HG03575 (cell line): ENCODE measurements at regions not wholly inside any gene's neighbourhood (a gene's known extent, or its start where the extent isn't known, plus 50 kb on each side); places are given as distances from the start of the nearest gene placed in this dataset.
"Not testable (repeated sequence)": the region's sequence is repeated elsewhere in the genome, so short reads cannot be mapped to it uniquely, and the experiment has no call there.

Source experiments
- ATAC-seq: cut with Tn5 transposase; IDR thresholded peaks from one replicate; pipeline ENCODE4 v1.9.1; 2021; ENCODE audit not compliant: unreplicated experiment, insufficient number of reproducible peaks, low FRiP score; ENCODE audit errors: extremely low read depth

GRCh38 chr2:16248571-16249105, 308.3 kb downstream of the MYCN start:
- no peak for ATAC-seq

- no peak for ATAC-seq
Observed at GRCh38 chr2:16247326-16248122, 307.2 kb downstream of the MYCN start.

GRCh38 chr2:16246911-16247310, 306.6 kb downstream of the MYCN start:
- no peak for ATAC-seq

GRCh38 chr2:16246281-16246850, 306.0 kb downstream of the MYCN start:
- no peak for ATAC-seq

- no peak for ATAC-seq
Observed at GRCh38 chr2:16245481-16246054, 305.2 kb downstream of the MYCN start.

GRCh38 chr2:16244966-16245320, 304.6 kb downstream of the MYCN start:
- ATAC-seq = no peak

- ATAC-seq = no peak
Observed at GRCh38 chr2:16244153-16244965, 304.0 kb downstream of the MYCN start.

GRCh38 chr2:16243411-16243996, 303.2 kb downstream of the MYCN start:
- ATAC-seq = no peak

GRCh38 chr2:16242906-16243305, 302.6 kb downstream of the MYCN start:
- no peak for ATAC-seq

GRCh38 chr2:16241166-16242160, 301.1 kb downstream of the MYCN start:
- no peak for ATAC-seq

GRCh38 chr2:16240402-16240801, 300.1 kb downstream of the MYCN start:
- no peak for ATAC-seq

GRCh38 chr2:16239296-16239850, 299.0 kb downstream of the MYCN start:
- ATAC-seq = no peak

- no peak for ATAC-seq
Observed at GRCh38 chr2:16238786-16239185, 298.4 kb downstream of the MYCN start.

- ATAC-seq = no peak
Observed at GRCh38 chr2:16238001-16238761, 297.8 kb downstream of the MYCN start.

- no peak for ATAC-seq
Observed at GRCh38 chr2:16235747-16236146, 295.4 kb downstream of the MYCN start.

- not testable (repeated sequence) for ATAC-seq
Observed at GRCh38 chr2:16235291-16235690, 294.9 kb downstream of the MYCN start.

GRCh38 chr2:16228951-16229350, 288.6 kb downstream of the MYCN start:
- no peak for ATAC-seq
